HG02678 (cell line): ENCODE measurements at regions not wholly inside any gene's neighbourhood (a gene's known extent, or its start where the extent isn't known, plus 50 kb on each side); places are given as distances from the start of the nearest gene placed in this dataset.

Source experiments
- ATAC-seq: cut with Tn5 transposase; IDR thresholded peaks from one replicate; pipeline ENCODE4 v1.9.1; 2021; ENCODE audit warnings: mild to moderate bottlenecking, moderate library complexity; ENCODE audit not compliant: unreplicated experiment

- no peak for ATAC-seq
These were observed 141.2 kb downstream of the MYCN start for GRCh38 chr2:16081316-16082200.

DNA sequence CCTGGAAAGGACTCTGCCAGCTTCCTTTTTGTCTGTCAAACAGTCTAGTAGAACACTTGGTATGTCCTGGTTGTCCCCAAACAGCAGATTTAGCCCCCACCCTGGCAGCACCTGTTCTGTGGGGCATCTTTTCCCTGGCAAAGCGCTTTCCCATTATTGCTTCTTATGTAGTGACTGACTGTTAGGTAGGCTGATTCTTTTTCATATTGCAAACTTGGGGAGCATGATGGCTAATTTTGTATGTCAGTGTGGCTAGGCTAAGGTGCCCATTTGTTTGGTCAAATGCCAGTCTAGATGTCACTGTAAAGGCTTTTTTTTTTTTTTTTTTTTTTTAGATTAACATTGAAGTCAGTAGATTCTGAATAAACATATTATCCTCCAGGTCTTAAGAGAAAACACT, 140.2 kb downstream of the MYCN start:
- no peak for ATAC-seq

DNA sequence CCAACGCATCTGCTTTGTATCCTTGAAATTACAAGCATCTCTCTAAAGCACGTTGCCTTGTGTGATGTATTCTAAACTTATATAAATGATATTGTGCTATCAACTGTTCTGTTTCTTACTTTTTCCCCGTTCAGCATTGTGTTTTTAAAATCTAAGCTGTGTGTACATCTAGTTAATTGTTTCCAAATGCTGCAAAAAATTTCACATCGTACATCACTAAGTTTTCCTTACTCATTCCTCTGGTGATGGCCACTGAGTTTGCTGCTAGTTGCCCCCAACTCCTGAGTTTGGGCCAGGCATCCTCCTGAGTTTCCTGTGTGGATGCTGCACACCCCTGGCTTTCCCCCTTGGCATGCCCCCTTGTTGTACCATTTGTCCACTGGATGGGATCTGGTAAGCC, 139.7 kb downstream of the MYCN start:
- ATAC-seq = no peak

GRCh38 chr2:16079637-16080036, 139.3 kb downstream of the MYCN start:
- ATAC-seq = no peak

GRCh38 chr2:16077601-16078000, 137.3 kb downstream of the MYCN start:
- no peak for ATAC-seq

DNA sequence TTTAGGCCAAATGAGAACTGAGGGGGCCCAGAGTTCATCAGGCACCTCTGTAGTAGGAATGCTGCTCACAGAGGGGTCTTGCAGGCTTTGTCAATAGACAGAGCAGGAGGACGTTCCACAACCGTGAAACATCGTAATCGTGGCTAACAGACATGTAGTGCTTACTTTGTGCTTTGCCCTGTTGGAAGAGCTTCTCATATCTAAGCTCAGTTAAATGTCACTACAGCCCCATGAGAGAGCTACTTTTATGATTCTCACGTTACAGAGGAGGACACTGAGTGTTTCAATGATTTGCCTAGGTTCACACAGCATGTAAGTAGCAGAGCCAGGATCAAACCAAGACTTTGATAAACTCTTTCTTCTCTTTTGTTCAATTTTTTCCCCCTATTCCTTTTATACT, 136.6 kb downstream of the MYCN start:
- no peak for ATAC-seq

GRCh38 chr2:16075045-16076012, 135.0 kb downstream of the MYCN start:
- ATAC-seq = no peak

- no peak for ATAC-seq
These were observed 133.6 kb downstream of the MYCN start for GRCh38 chr2:16073921-16074425.

DNA sequence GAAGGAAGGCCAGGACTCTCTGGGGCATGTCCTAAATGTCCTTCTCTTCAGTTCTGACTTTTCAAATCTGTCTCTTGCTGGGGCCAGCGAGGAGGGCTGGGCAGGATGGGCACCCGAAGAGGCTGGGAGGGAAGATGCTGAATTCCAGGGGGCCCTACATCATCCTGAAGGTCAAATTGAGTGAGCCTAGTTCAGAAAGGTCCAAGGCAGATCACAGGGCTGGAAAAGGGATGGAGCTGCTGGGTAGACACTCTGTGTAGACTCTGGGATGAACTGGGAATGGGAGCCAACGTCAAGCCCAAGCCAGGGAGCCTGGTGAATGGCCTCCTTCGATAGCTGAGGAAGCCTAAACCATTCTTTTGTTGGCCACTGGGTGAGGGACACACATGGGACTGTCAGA, 133.1 kb downstream of the MYCN start:
- no peak for ATAC-seq

DNA sequence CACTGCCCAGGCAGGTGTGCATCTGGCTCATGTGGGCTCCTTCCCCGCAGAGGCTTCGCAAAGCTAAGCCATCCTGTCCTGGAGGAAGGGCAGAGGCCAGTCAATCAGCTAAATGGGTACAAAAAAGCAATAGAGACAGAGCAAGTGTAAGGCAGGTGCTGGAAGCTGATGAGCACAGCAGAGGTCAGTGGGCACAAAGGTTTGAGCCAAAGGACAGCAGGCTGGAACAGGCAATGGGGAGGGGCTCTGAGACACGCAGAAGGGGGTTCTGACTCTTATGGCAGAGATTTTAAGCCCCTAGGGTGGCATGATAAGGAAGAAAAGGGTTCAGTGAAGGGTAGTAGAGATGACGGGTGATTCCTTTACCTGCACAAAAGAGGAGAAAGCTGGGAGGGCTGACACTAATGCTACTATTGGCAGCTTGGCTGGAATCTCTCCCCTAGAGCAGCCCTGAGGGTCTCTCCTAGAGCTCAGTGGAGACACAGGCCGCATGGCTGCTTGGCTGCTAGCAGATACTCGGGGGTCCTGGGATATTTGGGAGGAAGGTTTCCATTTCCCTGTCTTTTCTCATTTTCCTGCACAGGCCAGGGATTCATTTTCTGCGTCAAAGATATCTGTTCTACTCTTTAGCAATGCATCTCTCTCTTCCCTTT, 132.4 kb downstream of the MYCN start:
- ATAC-seq = no peak

- no peak for ATAC-seq
These were observed 131.7 kb downstream of the MYCN start for GRCh38 chr2:16071865-16072637.

- no peak for ATAC-seq
These were observed 130.9 kb downstream of the MYCN start for GRCh38 chr2:16071039-16071864.

DNA sequence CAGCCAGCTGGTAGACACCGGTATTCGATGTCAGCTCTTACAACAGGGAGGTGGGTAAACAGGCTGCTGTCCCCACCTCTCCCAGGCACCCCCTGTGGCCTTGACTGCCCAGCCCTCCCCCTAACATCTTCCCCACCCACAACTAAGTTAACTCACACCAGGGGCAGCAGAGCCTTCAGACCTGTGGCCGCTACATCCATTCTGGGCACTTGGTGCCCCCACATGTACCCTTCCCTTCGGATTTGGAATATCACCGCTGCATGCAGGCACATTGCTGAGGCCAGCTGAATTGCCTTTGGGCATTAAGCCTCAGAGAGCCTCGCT, 130.3 kb downstream of the MYCN start:
- ATAC-seq = no peak

DNA sequence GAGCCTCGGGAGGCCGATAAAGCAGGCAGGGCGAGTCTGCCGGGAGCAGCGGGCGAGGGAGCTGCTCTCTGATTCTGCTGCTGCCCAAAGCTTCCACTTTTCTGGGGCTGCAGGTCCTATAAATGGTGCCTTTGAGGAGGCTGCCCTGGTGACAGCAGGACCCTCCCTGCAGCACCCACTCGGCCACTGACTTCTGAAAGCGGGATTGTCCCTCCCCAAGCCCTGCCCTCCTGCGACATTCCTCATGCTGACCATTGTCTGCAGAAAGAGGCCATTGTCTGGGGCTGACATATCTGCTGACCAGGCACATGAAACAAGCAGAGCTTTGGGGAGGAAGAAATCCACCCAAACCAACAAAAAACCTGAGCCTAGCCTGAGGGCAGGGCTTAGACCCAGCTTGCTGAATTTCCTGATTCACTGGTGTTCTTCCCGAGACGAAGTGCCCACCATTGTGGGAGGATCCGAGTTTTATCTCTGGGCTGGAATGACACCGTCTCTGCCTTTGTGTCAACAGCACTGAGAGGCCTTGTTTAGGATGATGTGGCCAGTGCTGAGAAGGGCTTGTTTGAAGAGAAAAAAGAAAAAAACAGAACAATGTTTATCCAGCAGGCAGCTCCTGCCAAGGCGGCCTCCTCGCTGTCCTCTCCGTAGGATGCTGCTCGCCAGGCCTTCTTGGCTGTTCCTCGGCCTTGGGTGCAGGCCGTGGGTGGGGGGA, 129.7 kb downstream of the MYCN start:
- no peak for ATAC-seq

DNA sequence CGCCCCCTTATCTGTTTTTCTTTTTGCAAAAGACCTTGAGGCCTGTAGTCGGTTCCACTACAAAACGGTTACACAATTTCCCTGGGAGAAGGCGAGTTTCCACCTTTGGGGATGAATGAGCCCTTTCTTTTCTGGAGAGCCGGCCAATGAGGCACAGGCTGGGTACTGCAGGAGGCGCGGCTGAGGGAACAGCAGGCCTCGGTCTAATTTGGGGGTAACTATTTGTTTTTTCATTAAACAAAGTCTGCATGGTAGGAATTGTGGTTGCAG, 129.2 kb downstream of the MYCN start:
- ATAC-seq = no peak

- no peak for ATAC-seq
These were observed 128.2 kb downstream of the MYCN start for GRCh38 chr2:16068552-16068940.

- no peak for ATAC-seq
These were observed 127.7 kb downstream of the MYCN start for GRCh38 chr2:16067866-16068551.

DNA sequence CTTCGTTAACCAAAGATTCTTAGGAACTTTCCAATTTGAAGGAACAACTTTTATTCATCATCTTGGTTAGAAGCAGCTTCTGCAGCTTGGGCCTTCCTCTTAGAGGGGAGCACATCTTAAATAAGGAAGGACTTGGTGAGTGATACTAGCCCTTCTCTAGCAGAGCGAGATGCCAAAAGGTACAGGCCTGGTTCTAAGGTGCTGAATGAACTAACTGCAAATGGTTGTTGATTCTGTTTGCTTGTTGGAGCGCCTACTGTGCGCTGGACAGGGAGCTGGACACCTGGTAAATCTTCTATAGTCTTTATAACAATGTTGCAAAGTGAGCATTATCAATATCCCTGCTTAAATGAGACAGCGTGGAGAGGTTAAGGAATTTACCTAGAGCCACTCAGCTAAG, 127.1 kb downstream of the MYCN start:
- no peak for ATAC-seq

- no peak for ATAC-seq
These were observed 126.7 kb downstream of the MYCN start for GRCh38 chr2:16067037-16067406.
